GM12864 (cell line): ENCODE measurements at regions not wholly inside any gene's neighbourhood (a gene's known extent, or its start where the extent isn't known, plus 50 kb on each side); places are given as distances from the start of the nearest gene placed in this dataset.

Experiments used
- DNase-seq: peaks from one replicate; pipeline ENCODE4 v3.0.0-alpha.2; 2011; ENCODE audit warnings: low read depth
- H3K4me3 ChIP-seq: 2 replicates; pipeline ENCODE4 v1.5.1; 2011; ENCODE audit warnings: mild to moderate bottlenecking, low read depth, low read length, control low read depth
- TF ChIP-seq, protein P1 (sequence below): IDR thresholded peaks from 2 replicates; pipeline ENCODE4 v1.5.1; 2011; ENCODE audit warnings: low read depth, mild to moderate bottlenecking, moderate library complexity, low read length, control low read depth, inconsistent platforms; ENCODE audit errors: missing control alignments

DNA sequence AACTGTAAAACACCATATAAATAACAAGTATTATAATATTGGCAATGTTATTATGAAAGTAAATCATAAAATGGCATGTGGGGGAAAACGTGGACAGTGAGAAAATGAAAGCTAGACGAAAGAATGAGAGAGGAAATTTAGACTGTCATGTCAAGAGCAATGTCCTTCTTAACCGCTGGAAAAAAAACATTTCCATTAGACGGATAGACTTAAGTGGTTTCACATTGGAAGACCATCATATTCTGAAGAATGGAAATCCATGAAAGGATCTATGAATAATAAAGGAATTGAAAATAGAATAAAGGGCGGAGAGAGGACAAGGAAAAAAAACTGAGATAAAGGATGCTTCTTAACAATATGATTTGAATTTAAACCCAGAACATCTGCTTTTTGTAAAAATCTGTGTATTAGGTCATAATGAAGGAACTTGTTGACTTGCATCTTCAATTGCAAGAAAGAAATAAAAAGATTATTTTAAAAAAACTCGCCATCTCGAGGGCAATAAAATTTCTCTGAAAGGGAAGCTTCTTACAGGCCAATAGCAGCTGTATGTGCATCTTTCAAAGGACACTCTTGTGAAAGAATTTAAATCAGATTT is 90.6 kb downstream of the SPRY2 start:
- no peak for DNase-seq
- TF ChIP-seq, protein P1, sequence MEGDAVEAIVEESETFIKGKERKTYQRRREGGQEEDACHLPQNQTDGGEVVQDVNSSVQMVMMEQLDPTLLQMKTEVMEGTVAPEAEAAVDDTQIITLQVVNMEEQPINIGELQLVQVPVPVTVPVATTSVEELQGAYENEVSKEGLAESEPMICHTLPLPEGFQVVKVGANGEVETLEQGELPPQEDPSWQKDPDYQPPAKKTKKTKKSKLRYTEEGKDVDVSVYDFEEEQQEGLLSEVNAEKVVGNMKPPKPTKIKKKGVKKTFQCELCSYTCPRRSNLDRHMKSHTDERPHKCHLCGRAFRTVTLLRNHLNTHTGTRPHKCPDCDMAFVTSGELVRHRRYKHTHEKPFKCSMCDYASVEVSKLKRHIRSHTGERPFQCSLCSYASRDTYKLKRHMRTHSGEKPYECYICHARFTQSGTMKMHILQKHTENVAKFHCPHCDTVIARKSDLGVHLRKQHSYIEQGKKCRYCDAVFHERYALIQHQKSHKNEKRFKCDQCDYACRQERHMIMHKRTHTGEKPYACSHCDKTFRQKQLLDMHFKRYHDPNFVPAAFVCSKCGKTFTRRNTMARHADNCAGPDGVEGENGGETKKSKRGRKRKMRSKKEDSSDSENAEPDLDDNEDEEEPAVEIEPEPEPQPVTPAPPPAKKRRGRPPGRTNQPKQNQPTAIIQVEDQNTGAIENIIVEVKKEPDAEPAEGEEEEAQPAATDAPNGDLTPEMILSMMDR, result no peak
- H3K4me3 ChIP-seq, result no peak overlapping the region

DNA sequence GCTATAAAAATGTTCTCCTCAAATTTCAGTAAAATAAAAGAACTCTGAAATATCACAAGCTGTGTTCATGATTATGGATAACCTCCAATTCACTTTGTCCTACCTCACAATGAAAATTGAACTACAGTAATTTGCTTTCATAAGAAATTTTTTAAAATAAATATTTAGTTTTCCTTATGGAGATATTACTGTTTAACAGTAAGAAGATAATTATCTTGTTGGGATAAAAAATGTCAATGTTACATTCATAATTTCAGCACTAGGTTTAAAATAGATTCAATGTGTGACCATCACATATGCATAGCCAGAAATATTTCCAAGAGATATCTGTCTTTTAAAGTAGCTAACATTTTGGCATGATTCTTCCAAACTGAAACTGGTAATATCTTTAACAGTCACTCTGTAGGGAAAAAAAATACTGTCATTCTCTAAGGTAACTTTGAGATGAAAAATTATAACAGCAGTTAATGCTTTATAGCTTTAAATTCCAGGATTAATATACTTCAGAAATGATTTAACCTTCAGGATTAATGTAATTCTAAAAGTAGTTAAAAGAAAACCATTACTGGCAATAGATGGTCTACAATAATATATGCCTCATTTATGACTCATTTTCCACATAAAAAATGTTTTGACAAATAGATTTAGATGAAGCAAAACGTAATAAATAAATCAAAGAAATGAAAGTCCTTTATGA is 91.3 kb downstream of the SPRY2 start:
- no peak for DNase-seq
- H3K4me3 ChIP-seq, result no peak overlapping the region
- TF ChIP-seq, protein P1, result no peak

DNA sequence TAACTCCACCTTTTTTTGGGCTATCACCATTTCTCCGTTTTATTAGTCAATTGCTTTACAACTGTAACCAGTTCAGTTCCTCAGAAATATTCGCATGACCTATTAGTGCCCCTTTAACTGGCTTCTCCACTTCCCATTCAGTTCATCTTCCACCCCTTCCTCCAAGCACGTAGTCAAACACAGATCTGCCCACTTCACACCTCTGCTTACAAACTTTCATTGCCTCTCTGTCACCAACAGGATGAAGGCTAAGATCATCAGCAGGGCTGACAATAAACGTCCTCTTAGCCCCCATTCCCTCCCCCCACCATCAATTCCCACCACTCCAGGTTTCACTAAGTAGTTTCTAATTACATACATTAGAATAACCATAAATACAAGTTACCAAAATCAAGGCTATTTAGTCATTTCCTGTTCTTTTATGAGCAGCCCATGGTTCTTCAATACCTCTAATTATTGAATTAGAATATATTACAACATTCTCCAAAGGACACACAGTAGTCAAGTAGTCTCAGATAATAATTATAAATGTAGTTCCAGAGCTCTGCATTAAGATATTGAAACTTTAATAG is 95.7 kb downstream of the SPRY2 start:
- TF ChIP-seq, protein P1, result no peak
- H3K4me3 ChIP-seq, result no peak overlapping the region
- DNase-seq, result no peak

DNA sequence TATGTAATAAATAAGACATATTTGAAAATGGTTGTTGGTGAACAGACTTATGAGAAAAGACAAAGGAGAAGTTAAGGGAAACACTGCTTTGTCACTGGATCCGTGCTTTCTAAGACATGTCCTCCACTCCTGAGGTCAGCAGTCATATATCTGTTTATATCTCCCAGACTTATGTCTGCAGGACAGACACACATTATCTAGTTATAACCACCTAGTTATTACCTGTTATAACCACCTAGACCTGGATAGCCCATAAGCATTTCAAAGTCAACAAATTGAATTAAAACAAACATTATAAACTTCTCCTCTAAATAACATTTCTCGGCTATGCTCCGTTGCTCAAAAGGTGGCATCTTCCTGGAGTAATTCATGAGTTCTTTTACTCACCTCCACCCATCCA is 96.4 kb downstream of the SPRY2 start:
- H3K4me3 ChIP-seq, result no peak overlapping the region
- DNase-seq, result no peak
- TF ChIP-seq, protein P1, result no peak

DNA sequence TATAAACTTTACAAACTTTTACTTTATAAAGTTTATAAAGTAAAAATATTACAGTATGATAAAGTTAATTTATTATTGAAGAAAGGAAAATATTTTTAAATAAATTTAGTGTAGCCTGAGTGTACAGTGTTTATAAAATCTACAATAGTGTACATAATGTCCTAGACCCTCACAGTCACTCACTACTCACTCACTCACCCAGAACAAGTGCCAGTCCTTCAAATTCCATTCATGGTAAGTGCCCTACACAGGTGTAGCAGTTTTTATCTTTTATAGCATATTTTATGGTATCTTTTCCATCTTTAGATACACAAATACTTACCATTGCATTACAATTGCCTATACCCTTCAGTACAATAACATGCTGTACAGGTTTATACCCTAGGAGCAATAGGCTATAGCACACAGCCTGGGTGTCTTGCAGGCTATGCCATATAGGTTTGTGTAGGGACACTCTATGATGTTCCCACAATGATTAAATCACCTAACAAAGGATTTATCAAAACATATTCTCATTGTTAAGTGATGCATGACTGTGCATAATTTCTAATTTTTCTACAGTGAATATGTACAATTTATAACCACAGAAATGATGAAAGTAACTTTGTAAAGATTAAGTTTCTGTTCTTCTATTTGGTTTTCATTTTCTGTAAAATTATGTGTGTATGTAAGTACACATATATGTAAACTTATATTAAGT is 98.0 kb downstream of the SPRY2 start:
- DNase-seq, result no peak
- TF ChIP-seq, protein P1, result no peak
- no peak overlapping the region for H3K4me3 ChIP-seq

DNA sequence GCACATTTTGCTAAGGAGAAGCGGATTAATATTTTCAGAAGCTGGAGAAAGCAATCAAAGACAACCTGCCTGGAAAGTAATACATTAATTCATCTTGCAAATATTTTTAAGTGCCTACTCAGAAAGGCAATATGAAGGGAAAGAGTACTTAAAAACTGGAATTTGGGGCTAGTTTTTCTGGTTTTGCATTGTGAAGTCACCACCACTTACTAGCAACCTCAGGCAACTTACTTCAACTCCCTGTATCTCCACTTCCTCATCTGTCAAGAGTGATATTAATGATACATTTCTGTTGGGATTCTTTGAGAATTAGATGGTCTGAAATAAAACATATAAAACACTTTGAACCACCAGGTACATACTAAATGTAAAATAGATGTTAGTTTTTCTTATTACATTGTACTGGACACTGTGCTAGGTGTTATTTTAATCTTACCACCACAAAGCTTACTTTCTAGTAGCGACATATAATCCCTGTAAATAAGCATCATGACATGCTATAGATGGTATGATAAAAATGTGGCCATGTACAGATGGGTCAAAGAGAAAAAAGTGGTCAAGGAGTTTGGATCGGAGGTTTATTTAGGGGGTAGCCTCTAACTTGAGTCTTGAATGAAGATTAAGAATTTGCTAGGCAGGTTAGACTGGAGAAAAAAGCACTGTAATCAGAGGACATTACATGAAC is 101.2 kb downstream of the SPRY2 start:
- TF ChIP-seq, protein P1, result no peak
- H3K4me3 ChIP-seq, result no peak overlapping the region
- DNase-seq, result no peak
